Karpas-422 (cell line): ENCODE measurements at regions not wholly inside any gene's neighbourhood (a gene's known extent, or its start where the extent isn't known, plus 50 kb on each side); places are given as distances from the start of the nearest gene placed in this dataset.
"Not testable (repeated sequence)": the region's sequence is repeated elsewhere in the genome, so short reads cannot be mapped to it uniquely, and the experiment has no call there.

Source experiments
- DNase-seq: peaks from one replicate; pipeline ENCODE4 v3.0.0-alpha.2; 2015
- H2AFZ ChIP-seq: fragments of 200-600 bp; sonication (generic); 2 replicates; pipeline ENCODE4 v1.6.1; 2014; ENCODE audit warnings: antibody characterized with exemption, low read length, mixed read lengths
- H3K27ac ChIP-seq: fragments of 200-600 bp; sonication (generic); 2 replicates; pipeline ENCODE4 v1.5.1; 2014; ENCODE audit warnings: mild to moderate bottlenecking, low read length, moderate library complexity
- H3K27me3 ChIP-seq: fragments of 200-600 bp; sonication (generic); 2 replicates; pipeline ENCODE4 v1.6.1; 2014; ENCODE audit warnings: low read length, mixed read lengths
- H3K36me3 ChIP-seq: fragments of 200-600 bp; sonication (generic); 2 replicates; pipeline ENCODE4 v1.6.1; 2014; ENCODE audit warnings: low read length, mixed read lengths; ENCODE audit not compliant: insufficient read depth
- H3K4me1 ChIP-seq: fragments of 200-600 bp; sonication (generic); 2 replicates; pipeline ENCODE4 v1.6.1; 2014; ENCODE audit warnings: mild to moderate bottlenecking, low read length, mixed read lengths
- H3K4me2 ChIP-seq: fragments of 200-600 bp; sonication (generic); 2 replicates; pipeline ENCODE4 v1.6.1; 2014; ENCODE audit warnings: low read length, low read depth, mild to moderate bottlenecking; ENCODE audit not compliant: poor library complexity, severe bottlenecking
- H3K4me3 ChIP-seq: fragments of 200-600 bp; sonication (generic); 2 replicates; pipeline ENCODE4 v1.5.1; 2014; ENCODE audit warnings: mild to moderate bottlenecking, antibody characterized with exemption, low read length, mixed read lengths
- H3K79me2 ChIP-seq: fragments of 200-600 bp; sonication (generic); 2 replicates; pipeline ENCODE4 v1.6.1; 2014; ENCODE audit warnings: mild to moderate bottlenecking, low read length, mixed read lengths
- H3K9ac ChIP-seq: fragments of 200-600 bp; sonication (generic); 2 replicates; pipeline ENCODE4 v1.6.0; 2014; ENCODE audit warnings: low read length
- H3K9me2 ChIP-seq: fragments of 200-600 bp; sonication (generic), shearing (Covaris generic); replicated peaks from 2 replicates; pipeline ENCODE4 v1.6.0; 2014; ENCODE audit warnings: mild to moderate bottlenecking, low read length, moderate library complexity; ENCODE audit not compliant: insufficient read depth
- H3K9me3 ChIP-seq: fragments of 300-700, 200-600 bp; sonication (generic); 2 replicates; pipeline ENCODE4 v1.6.1; 2014; ENCODE audit warnings: low read length, mixed read lengths
- H4K20me1 ChIP-seq: fragments of 200-600 bp; sonication (generic); 2 replicates; pipeline ENCODE4 v1.6.1; 2014; ENCODE audit warnings: mild to moderate bottlenecking, antibody characterized with exemption, low read length, low read depth; ENCODE audit not compliant: insufficient read depth

DNA sequence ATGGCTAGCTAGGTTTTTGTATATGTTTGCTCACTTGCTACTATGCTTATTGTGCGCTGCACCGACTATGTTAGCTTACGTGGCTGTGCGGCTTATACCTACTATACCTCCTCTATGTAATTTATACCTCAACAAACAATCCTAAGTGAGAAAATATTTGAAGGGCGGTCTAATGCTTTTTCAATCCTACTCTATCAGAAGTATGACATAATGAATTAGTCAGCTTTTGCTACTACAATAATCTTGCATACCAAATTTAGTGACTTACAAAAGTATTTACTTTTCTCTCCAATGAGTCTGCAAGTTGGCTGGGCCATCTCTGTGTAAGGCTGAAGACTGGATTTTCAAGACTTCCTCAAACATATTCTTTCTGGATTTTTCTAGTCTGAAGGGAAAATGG lies 391.2 kb upstream of the NECTIN3 start:
- H3K36me3 ChIP-seq = no peaks in the 10 kb centered on the region
- H3K9me2 ChIP-seq = no peaks in the 10 kb centered on the region
- H3K27ac ChIP-seq = no peak overlapping the region
- no peaks in the 10 kb centered on the region for H4K20me1 ChIP-seq
- no peaks in the 10 kb centered on the region for H3K79me2 ChIP-seq
- H3K4me1 ChIP-seq = no peaks in the 10 kb centered on the region
- no peak for DNase-seq
- no peaks in the 10 kb centered on the region for H3K27me3 ChIP-seq
- no peak overlapping the region for H3K4me3 ChIP-seq
- H2AFZ ChIP-seq = no peak overlapping the region
- no peak overlapping the region for H3K4me2 ChIP-seq
- peaks cover 3% of the 10 kb centered on the region; the same call in 1 of the 2 replicates for H3K9me3 ChIP-seq
- no peak overlapping the region for H3K9ac ChIP-seq

DNA sequence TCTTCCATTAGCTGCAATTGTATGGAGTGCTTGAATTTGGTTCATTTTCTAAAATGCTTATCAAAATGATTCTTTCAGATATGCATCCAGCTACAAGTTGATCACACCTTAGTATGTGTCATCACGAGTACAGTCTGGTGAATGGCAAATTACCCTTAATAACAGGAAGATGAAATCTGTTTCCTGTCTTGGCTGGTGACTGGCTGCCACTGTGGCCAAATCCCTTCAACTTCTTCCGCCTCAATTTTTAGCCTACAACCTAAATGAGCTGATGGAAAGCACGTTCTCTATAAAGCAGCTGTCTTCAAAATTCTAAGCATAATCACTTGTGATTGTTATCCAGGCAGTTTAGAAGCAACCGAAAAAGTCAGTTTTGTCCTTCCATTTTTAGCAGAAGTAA lies 387.1 kb upstream of the NECTIN3 start:
- H3K79me2 ChIP-seq = no peaks in the 10 kb centered on the region
- H3K4me2 ChIP-seq = no peak overlapping the region
- H4K20me1 ChIP-seq = no peaks in the 10 kb centered on the region
- no peak overlapping the region for H2AFZ ChIP-seq
- H3K27ac ChIP-seq = no peak overlapping the region
- peaks cover 8% of the 10 kb centered on the region for H3K9me3 ChIP-seq
- H3K9ac ChIP-seq = no peak overlapping the region
- H3K27me3 ChIP-seq = no peaks in the 10 kb centered on the region
- no peaks in the 10 kb centered on the region for H3K36me3 ChIP-seq
- H3K9me2 ChIP-seq = no peaks in the 10 kb centered on the region
- no peak overlapping the region for H3K4me3 ChIP-seq
- DNase-seq = no peak
- no peaks in the 10 kb centered on the region for H3K4me1 ChIP-seq

DNA sequence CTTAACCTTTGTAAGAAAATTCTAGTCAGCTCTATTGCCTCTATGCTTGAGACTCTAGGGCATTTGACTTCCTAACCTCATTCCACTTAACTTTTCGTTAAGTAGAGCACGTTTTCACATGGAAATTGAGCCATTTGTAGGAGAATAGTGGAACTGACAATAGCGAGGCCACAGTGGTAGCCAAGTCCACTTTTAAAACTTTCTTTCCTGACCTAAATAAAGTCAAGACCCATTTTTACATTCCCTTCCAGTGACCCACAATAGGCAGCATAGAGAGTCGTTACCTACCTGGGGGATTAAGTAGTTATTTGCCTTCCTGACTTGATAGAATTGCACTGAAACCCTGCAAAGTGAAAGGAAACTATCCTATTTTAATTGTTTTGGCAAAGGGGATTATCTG lies 386.0 kb upstream of the NECTIN3 start:
- no peak for DNase-seq
- Histone ChIP-seq H3K4me2 (no peak overlapping the region), H3K9ac (no peak overlapping the region), H3K9me3 (peaks cover 8% of the 10 kb centered on the region), H3K79me2 (no peaks in the 10 kb centered on the region), H3K27ac (no peak overlapping the region), H3K4me3 (no peak overlapping the region), H3K9me2 (no peaks in the 10 kb centered on the region), H2AFZ (no peak overlapping the region), H4K20me1 (no peaks in the 10 kb centered on the region), H3K27me3 (no peaks in the 10 kb centered on the region), H3K4me1 (no peaks in the 10 kb centered on the region), H3K36me3 (no peaks in the 10 kb centered on the region)

DNA sequence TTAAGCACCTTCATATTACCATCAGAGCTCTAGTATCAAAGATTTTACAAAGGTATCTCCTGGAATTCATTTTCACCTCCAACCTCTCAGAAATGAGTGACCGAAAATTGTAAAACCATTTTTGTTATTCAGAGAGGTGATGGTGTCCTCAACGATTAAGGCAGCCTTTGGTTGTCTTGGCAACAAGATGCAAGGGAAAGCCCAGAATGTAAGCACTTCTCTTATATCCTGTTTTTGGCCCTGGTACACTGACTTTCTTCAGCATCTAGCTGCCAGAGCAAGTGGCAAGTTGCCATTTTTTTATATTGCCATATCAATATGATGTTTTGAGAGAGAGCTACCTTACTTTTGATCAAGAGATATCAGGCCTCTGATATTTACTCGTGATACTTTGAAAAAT lies 384.9 kb upstream of the NECTIN3 start:
- no peak overlapping the region for H3K4me3 ChIP-seq
- H3K4me2 ChIP-seq = no peak overlapping the region
- no peaks in the 10 kb centered on the region for H3K79me2 ChIP-seq
- H3K27me3 ChIP-seq = no peaks in the 10 kb centered on the region
- no peaks in the 10 kb centered on the region for H3K36me3 ChIP-seq
- H3K9ac ChIP-seq = no peak overlapping the region
- H3K9me3 ChIP-seq = peaks cover 8% of the 10 kb centered on the region
- no peaks in the 10 kb centered on the region for H3K9me2 ChIP-seq
- H3K27ac ChIP-seq = no peak overlapping the region
- no peaks in the 10 kb centered on the region for H3K4me1 ChIP-seq
- H4K20me1 ChIP-seq = no peaks in the 10 kb centered on the region
- DNase-seq = no peak
- H2AFZ ChIP-seq = no peak overlapping the region

DNA sequence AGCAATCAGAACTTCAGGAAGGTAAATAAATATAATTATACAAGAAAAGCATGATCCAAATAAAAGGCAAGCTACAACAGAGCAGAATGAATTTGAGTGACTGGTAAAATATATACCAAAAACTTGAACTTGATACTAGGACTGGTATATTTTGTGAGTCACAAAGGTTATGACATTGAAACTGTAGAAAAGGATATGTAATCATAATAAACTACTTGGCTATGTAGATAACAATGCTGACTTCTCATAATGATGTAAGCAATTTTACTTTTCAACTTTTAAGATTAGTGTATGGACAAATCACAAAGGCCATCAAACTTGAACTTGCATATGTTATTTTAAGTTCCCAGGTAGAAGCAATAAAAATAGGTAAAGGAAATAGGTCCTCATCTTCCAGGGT lies 384.5 kb upstream of the NECTIN3 start:
- Histone ChIP-seq H3K4me3 (no peak overlapping the region), H3K36me3 (no peaks in the 10 kb centered on the region), H3K79me2 (no peaks in the 10 kb centered on the region), H3K27me3 (no peaks in the 10 kb centered on the region), H3K4me2 (no peak overlapping the region), H3K4me1 (no peaks in the 10 kb centered on the region), H3K9me3 (peaks cover 8% of the 10 kb centered on the region), H3K9ac (no peak overlapping the region), H4K20me1 (no peaks in the 10 kb centered on the region), H2AFZ (no peak overlapping the region), H3K9me2 (no peaks in the 10 kb centered on the region), H3K27ac (no peak overlapping the region)
- DNase-seq = no peak

DNA sequence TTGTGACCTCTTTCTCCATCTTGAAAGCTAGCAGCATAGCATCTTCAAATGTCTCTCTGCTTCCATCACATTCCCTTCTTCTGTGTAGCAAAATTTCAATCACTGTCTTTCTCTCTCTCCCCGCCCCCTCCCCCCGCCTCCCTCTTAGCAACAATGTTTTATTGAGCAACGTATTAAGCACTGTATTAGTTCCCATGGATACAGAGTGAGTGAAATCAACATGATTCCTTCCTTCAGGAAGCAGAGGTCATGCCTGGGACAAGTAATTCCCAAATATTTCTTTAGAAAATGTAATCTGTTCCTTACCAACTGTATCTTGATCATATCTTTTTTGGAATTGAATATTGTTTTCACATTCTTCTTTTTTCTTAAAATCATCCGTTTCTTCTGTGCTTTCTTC lies 373.7 kb upstream of the NECTIN3 start:
- H3K9me3 ChIP-seq = peaks cover 18% of the 10 kb centered on the region
- H3K27ac ChIP-seq = no peak overlapping the region
- H3K4me2 ChIP-seq = no peak overlapping the region
- no peaks in the 10 kb centered on the region for H3K27me3 ChIP-seq
- no peaks in the 10 kb centered on the region for H3K79me2 ChIP-seq
- no peaks in the 10 kb centered on the region for H4K20me1 ChIP-seq
- H2AFZ ChIP-seq = no peak overlapping the region
- no peak for DNase-seq
- H3K4me1 ChIP-seq = no peaks in the 10 kb centered on the region
- no peak overlapping the region for H3K9ac ChIP-seq
- H3K36me3 ChIP-seq = no peaks in the 10 kb centered on the region
- H3K4me3 ChIP-seq = no peak overlapping the region
- H3K9me2 ChIP-seq = no peaks in the 10 kb centered on the region

DNA sequence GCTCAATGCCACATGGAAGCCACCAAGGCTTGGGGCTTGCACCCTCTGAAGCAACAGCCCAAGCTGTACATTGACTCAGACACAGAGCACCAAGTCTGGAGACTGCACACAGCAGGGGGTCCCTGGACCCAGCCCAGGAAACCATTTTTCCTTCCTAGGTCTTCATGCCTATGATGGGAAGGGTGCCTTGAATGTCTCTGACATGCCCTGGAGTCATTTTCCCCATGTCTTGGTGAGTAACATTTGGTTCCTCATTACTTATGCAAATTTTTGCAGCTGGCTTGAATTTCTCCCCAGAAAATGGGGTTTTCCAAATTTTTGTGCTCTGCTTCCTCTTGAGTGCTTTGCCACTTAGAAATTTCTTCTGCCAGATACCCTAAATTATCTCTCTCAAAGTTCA lies 367.3 kb upstream of the NECTIN3 start:
- not testable (repeated sequence) for H3K9me2 ChIP-seq, H3K4me1 ChIP-seq, DNase-seq, H3K27me3 ChIP-seq, H3K36me3 ChIP-seq, H3K79me2 ChIP-seq, H3K4me3 ChIP-seq, H4K20me1 ChIP-seq, H3K27ac ChIP-seq, H3K4me2 ChIP-seq, H2AFZ ChIP-seq, H3K9ac ChIP-seq
- H3K9me3 ChIP-seq = peaks cover 13% of the 10 kb centered on the region

DNA sequence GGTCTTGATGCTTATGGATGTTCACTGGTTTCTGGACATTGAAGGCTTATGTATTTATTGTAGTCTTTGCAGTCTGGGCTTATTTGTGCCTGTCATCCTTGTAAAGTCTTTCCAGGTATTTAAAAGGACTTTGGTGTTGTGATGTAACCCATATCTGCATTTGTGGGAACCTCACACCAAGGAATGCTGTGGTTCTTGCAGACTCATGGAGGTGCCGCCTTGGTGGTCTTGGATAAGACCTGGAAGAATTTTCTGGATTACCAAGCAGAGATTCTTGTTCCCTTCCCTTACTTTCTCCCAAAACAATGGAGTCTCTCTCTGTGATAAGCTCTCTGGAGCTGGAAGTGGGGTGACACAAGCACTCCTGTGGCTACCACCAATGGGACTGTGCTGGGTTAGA lies 363.5 kb upstream of the NECTIN3 start:
- Histone ChIP-seq H3K4me3 (no peak overlapping the region), H3K27ac (no peak overlapping the region), H3K9ac (no peak overlapping the region), H3K27me3 (no peaks in the 10 kb centered on the region), H3K9me3 (peaks cover 20% of the 10 kb centered on the region), H3K79me2 (no peaks in the 10 kb centered on the region), H3K4me1 (no peaks in the 10 kb centered on the region), H3K9me2 (no peaks in the 10 kb centered on the region), H3K4me2 (no peak overlapping the region), H3K36me3 (no peaks in the 10 kb centered on the region), H2AFZ (no peak overlapping the region), H4K20me1 (no peaks in the 10 kb centered on the region)
- DNase-seq = no peak

DNA sequence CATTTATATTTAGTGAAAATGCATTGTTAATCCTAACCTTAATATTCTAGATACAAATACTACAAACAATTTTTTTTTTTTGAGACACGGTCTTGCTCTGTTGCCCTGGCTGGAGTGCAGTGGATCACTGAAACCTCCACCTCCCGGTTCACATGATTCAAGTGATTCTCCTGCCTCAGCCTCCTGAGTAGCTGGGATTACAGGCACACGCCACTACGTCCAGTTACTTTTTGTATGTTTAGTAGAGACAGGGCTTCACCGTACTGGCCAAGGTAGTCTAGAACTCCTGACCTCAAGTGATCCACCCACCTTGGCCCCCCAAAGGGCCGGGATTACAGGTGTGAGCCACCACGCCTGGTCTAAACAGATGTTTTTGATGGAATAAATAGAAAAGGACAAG lies 361.5 kb upstream of the NECTIN3 start:
- no peak overlapping the region for H3K9ac ChIP-seq
- no peak overlapping the region for H2AFZ ChIP-seq
- H3K27me3 ChIP-seq = no peaks in the 10 kb centered on the region
- no peak overlapping the region for H3K27ac ChIP-seq
- no peaks in the 10 kb centered on the region for H4K20me1 ChIP-seq
- H3K9me3 ChIP-seq = peaks cover 20% of the 10 kb centered on the region
- no peak overlapping the region for H3K4me3 ChIP-seq
- no peaks in the 10 kb centered on the region for H3K79me2 ChIP-seq
- H3K4me2 ChIP-seq = no peak overlapping the region
- H3K4me1 ChIP-seq = no peaks in the 10 kb centered on the region
- DNase-seq = no peak
- H3K9me2 ChIP-seq = no peaks in the 10 kb centered on the region
- no peaks in the 10 kb centered on the region for H3K36me3 ChIP-seq
